ENCODE measurements at regions not wholly inside any gene's neighbourhood (a gene's known extent, or its start where the extent isn't known, plus 50 kb on each side); places are given as distances from the start of the nearest gene placed in this dataset.
A peak's percentile ranks its signal among the peaks of the same experiment; 100 is the strongest.

GRCh38 chr6:153538491-153538890, 407.4 kb upstream of the RGS17 start:
- H3K4me3 ChIP-seq (replicated peaks; ENCODE audit: low read depth, low read length) = no peak overlapping the region
- DNase-seq (ENCODE audit: low read depth) = peak; percentile 53
- TF ChIP-seq CTCF (IDR thresholded peaks at IDR 0.05; ENCODE audit: low read length, missing control alignments) = no peak

GRCh38 chr6:153537422-153537821, 406.3 kb upstream of the RGS17 start:
- H3K4me3 ChIP-seq (replicated peaks; ENCODE audit: low read depth, low read length) = no peak overlapping the region
- DNase-seq (ENCODE audit: low read depth) = peak; percentile 35
- TF ChIP-seq CTCF (IDR thresholded peaks at IDR 0.05; ENCODE audit: low read length, missing control alignments) = no peak

GRCh38 chr6:153526479-153526878, 395.4 kb upstream of the RGS17 start:
- no peak for TF ChIP-seq CTCF (IDR thresholded peaks at IDR 0.05; ENCODE audit: low read length, missing control alignments)
- H3K4me3 ChIP-seq (replicated peaks; ENCODE audit: low read depth, low read length) = no peak overlapping the region
- DNase-seq (ENCODE audit: low read depth) = no peak

- DNase-seq (ENCODE audit: low read depth) = no peak
- H3K4me3 ChIP-seq (replicated peaks; ENCODE audit: low read depth, low read length) = no peak overlapping the region
- TF ChIP-seq CTCF (IDR thresholded peaks at IDR 0.05; ENCODE audit: low read length, missing control alignments) = no peak
Measured at GRCh38 chr6:153525998-153526397, 394.9 kb upstream of the RGS17 start.

- no peak for TF ChIP-seq CTCF (IDR thresholded peaks at IDR 0.05; ENCODE audit: low read length, missing control alignments)
- H3K4me3 ChIP-seq (replicated peaks; ENCODE audit: low read depth, low read length) = no peak overlapping the region
- no peak for DNase-seq (ENCODE audit: low read depth)
Measured at GRCh38 chr6:153523390-153523789, 392.3 kb upstream of the RGS17 start.

GRCh38 chr6:153511896-153512496, 380.9 kb upstream of the RGS17 start:
- H3K4me3 ChIP-seq (replicated peaks; ENCODE audit: low read depth, low read length) = no peak overlapping the region
- DNase-seq (ENCODE audit: low read depth) = peak; percentile 55
- peak; percentile 80 for TF ChIP-seq CTCF (IDR thresholded peaks at IDR 0.05; ENCODE audit: low read length, missing control alignments)

- no peak for DNase-seq (ENCODE audit: low read depth)
- no peak for TF ChIP-seq CTCF (IDR thresholded peaks at IDR 0.05; ENCODE audit: low read length, missing control alignments)
- no peak overlapping the region for H3K4me3 ChIP-seq (replicated peaks; ENCODE audit: low read depth, low read length)
Measured at GRCh38 chr6:153503810-153504209, 372.7 kb upstream of the RGS17 start.

All from fibroblast of pulmonary artery (primary cell).